Common myeloid progenitor, CD34-positive (primary cell): ENCODE measurements at regions not wholly inside any gene's neighbourhood (a gene's known extent, or its start where the extent isn't known, plus 50 kb on each side); places are given as distances from the start of the nearest gene placed in this dataset.

Experiments
- CTCF ChIA-PET: fragments of 350-600 bp; sonication (Branson Sonifier 250); formaldehyde crosslinking; loops from one replicate; lab custom pipeline; 2021; ENCODE audit warnings: antibody characterized with exemption; lab: Charles Lee
- POLR2A ChIA-PET: fragments of 350-600 bp; sonication (Branson Sonifier 250); formaldehyde crosslinking; loops from one replicate; lab custom pipeline; 2021; ENCODE audit warnings: antibody characterized with exemption; lab: Charles Lee
- DNase-seq, 3 donors: peaks; one replicate each; pipeline versions ENCODE4 v3.0.0 to v3.0.0-alpha.2; 2013
- H3K27ac ChIP-seq, 2 experiments: 1 replicate in 1 of 2; 2 replicates in 1 of 2; pipeline ENCODE4 v1.7.0; 2013; ENCODE audit warnings: inconsistent platforms in 2 of 2, low read length in 2 of 2, mild to moderate bottlenecking in 2 of 2, low read depth in 1 of 2, moderate library complexity in 1 of 2; ENCODE audit not compliant: severe bottlenecking in 2 of 2, insufficient read depth in 1 of 2, poor library complexity in 1 of 2
- H3K27me3 ChIP-seq, 5 experiments: replicated peaks in 2 of 5; 1 replicate in 3 of 5; 2 replicates in 2 of 5; pipeline versions ENCODE4 v1.6.1 to v1.7.0; 2013; ENCODE audit warnings: low read length in 4 of 5, mild to moderate bottlenecking in 2 of 5, moderate library complexity in 2 of 5, inconsistent platforms in 1 of 5; ENCODE audit not compliant: insufficient read depth in 5 of 5, control insufficient read depth in 4 of 5
- H3K36me3 ChIP-seq, 4 experiments: 1 replicate in 2 of 4; 2 replicates in 2 of 4; pipeline versions ENCODE4 v1.6.1 to v1.7.0; 2013; ENCODE audit warnings: low read length in 3 of 4, control low read depth in 1 of 4, mild to moderate bottlenecking in 1 of 4; ENCODE audit not compliant: control insufficient read depth in 4 of 4, insufficient read depth in 4 of 4
- H3K4me1 ChIP-seq, 4 experiments: 1 replicate in 3 of 4; 2 replicates in 1 of 4; pipeline versions ENCODE4 v1.6.1 to v1.7.1; 2013; ENCODE audit warnings: low read length in 3 of 4, mild to moderate bottlenecking in 3 of 4, control low read depth in 1 of 4, inconsistent platforms in 1 of 4, moderate library complexity in 1 of 4; ENCODE audit not compliant: control insufficient read depth in 4 of 4, insufficient read depth in 4 of 4; ENCODE audit errors: control extremely low read depth in 1 of 4
- H3K4me3 ChIP-seq, 7 experiments: 1 replicate in 4 of 7; 2 replicates in 3 of 7; pipeline versions ENCODE4 v1.5.1 to v1.7.0; 2013; ENCODE audit warnings: mild to moderate bottlenecking in 7 of 7, low read length in 6 of 7, moderate library complexity in 6 of 7, inconsistent platforms in 2 of 7, low read depth in 2 of 7, control low read depth in 1 of 7; ENCODE audit not compliant: insufficient read depth in 4 of 7, control insufficient read depth in 1 of 7; ENCODE audit errors: extremely low read depth in 1 of 7
- H3K9me3 ChIP-seq, 5 experiments: 1 replicate in 4 of 5; 2 replicates in 1 of 5; pipeline versions ENCODE4 v1.6.1 to v1.7.1; 2013; ENCODE audit warnings: low read length in 4 of 5, mild to moderate bottlenecking in 2 of 5, inconsistent platforms in 1 of 5, low read depth in 1 of 5, moderate library complexity in 1 of 5; ENCODE audit not compliant: control insufficient read depth in 4 of 5, insufficient read depth in 2 of 5; ENCODE audit errors: control extremely low read depth in 1 of 5
- WGBS: methylation state at CpG from one replicate; pipeline ENCODE4 v1.1.5; 2013; ENCODE audit not compliant: insufficient coverage; 5-methylcytosine and 5-hydroxymethylcytosine counted together

- Histone ChIP-seq H3K4me3 (no peak overlapping the region), H3K27me3 (peaks cover 0 to 1% (median 0%) of the 10 kb centered on the region in 5 experiments), H3K36me3 (no peaks in the 10 kb centered on the region), H3K27ac (no peak overlapping the region), H3K9me3 (no peaks in the 10 kb centered on the region), H3K4me1 (no peaks in the 10 kb centered on the region)
- no peak for DNase-seq
- 80% methylated on average over 8 of the region's 12 CpGs for WGBS
- CTCF ChIA-PET = no interaction called here
- POLR2A ChIA-PET = no interaction called here
Observed at GRCh38 chr9:119588874-119589744, 219.9 kb upstream of the BRINP1 start.

- H3K27me3 ChIP-seq = no peaks in the 10 kb centered on the region
- H3K36me3 ChIP-seq = no peaks in the 10 kb centered on the region
- H3K4me3 ChIP-seq = no peak overlapping the region
- no peak for DNase-seq
- POLR2A ChIA-PET = no interaction called here
- no peak overlapping the region for H3K27ac ChIP-seq
- 100% methylated on average over 1 of the region's 1 CpG for WGBS
- CTCF ChIA-PET = no interaction called here
- H3K4me1 ChIP-seq = no peaks in the 10 kb centered on the region
- no peaks in the 10 kb centered on the region for H3K9me3 ChIP-seq
Observed at GRCh38 chr9:119577881-119578280, 208.6 kb upstream of the BRINP1 start.

- CTCF ChIA-PET = no interaction called here
- no peak overlapping the region for H3K27ac ChIP-seq
Observed at GRCh38 chr9:119559986-119560385, 190.8 kb upstream of the BRINP1 start.

GRCh38 chr9:119559056-119559455, 189.8 kb upstream of the BRINP1 start:
- H3K27ac ChIP-seq = no peak overlapping the region
- ChIA-PET CTCF (interaction anchor here (0.8 kb wide), 1 partner anchor 10 kb away, joined by 3 read pairs; no protein-coding TSS in a partner anchor), POLR2A (no interaction called here)
- H3K27me3 ChIP-seq = peaks cover 0 to 24% (median 5%) of the 10 kb centered on the region in 5 experiments
- no peak for DNase-seq
- H3K4me1 ChIP-seq = peaks cover 0 to 8% (median 2%) of the 10 kb centered on the region in 4 experiments
- no peak overlapping the region for H3K4me3 ChIP-seq
- H3K36me3 ChIP-seq = no peaks in the 10 kb centered on the region
- H3K9me3 ChIP-seq = no peaks in the 10 kb centered on the region

More at GRCh38 chr9:119559986-119560385, 190.8 kb upstream of the BRINP1 start:
- Histone ChIP-seq H3K27me3 (peaks cover 0 to 24% (median 5%) of the 10 kb centered on the region in 5 experiments), H3K36me3 (no peaks in the 10 kb centered on the region), H3K9me3 (no peaks in the 10 kb centered on the region), H3K4me1 (peaks cover 0 to 8% (median 2%) of the 10 kb centered on the region in 4 experiments), H3K4me3 (no peak overlapping the region)
- 11% methylated on average over 4 of the region's 5 CpGs for WGBS
- no peak for DNase-seq
- POLR2A ChIA-PET = no interaction called here

- H3K27me3 ChIP-seq = peaks cover 0 to 24% (median 5%) of the 10 kb centered on the region in 5 experiments
- no peaks in the 10 kb centered on the region for H3K36me3 ChIP-seq
- WGBS = 5% methylated on average over 26 of the region's 31 CpGs
- ChIA-PET POLR2A (no interaction called here), CTCF (interaction anchor here (0.7 to 1.3 kb wide), 3 partner anchors 9 to 921 kb away, joined by 3 to 5 read pairs (median 4); no protein-coding TSS in a partner anchor)
- H3K4me3 ChIP-seq = peak overlapping the region in 4 of 7 experiments; percentile 25 to 56 (median 44)
- DNase-seq = peak; percentile 53 to 77 (median 76)
- no peak overlapping the region for H3K27ac ChIP-seq
- H3K9me3 ChIP-seq = no peaks in the 10 kb centered on the region
- H3K4me1 ChIP-seq = peaks cover 0 to 8% (median 2%) of the 10 kb centered on the region in 4 experiments
Observed at GRCh38 chr9:119556129-119556875, 187.1 kb upstream of the BRINP1 start.

GRCh38 chr9:119544492-119544891, 175.3 kb upstream of the BRINP1 start:
- 100% methylated on average over 2 of the region's 3 CpGs for WGBS
- CTCF ChIA-PET = no interaction called here
- no peak overlapping the region for H3K27ac ChIP-seq
- no peak for DNase-seq
- H3K4me3 ChIP-seq = no peak overlapping the region
- no peaks in the 10 kb centered on the region for H3K9me3 ChIP-seq
- no peaks in the 10 kb centered on the region for H3K4me1 ChIP-seq
- POLR2A ChIA-PET = no interaction called here
- H3K27me3 ChIP-seq = peaks cover 0 to 1% (median 0%) of the 10 kb centered on the region in 5 experiments
- no peaks in the 10 kb centered on the region for H3K36me3 ChIP-seq

GRCh38 chr9:119537138-119537537, 167.9 kb upstream of the BRINP1 start:
- H3K27ac ChIP-seq = no peak overlapping the region
- no peak for DNase-seq
- no peaks in the 10 kb centered on the region for H3K4me1 ChIP-seq
- WGBS = 80% methylated on average over 1 of the region's 3 CpGs
- peaks cover 0 to 2% (median 0%) of the 10 kb centered on the region in 5 experiments for H3K27me3 ChIP-seq
- H3K36me3 ChIP-seq = no peaks in the 10 kb centered on the region
- POLR2A ChIA-PET = no interaction called here
- H3K4me3 ChIP-seq = no peak overlapping the region
- no peaks in the 10 kb centered on the region for H3K9me3 ChIP-seq
- CTCF ChIA-PET = no interaction called here
